GM18511 (cell line): ENCODE measurements at regions not wholly inside any gene's neighbourhood (a gene's known extent, or its start where the extent isn't known, plus 50 kb on each side); places are given as distances from the start of the nearest gene placed in this dataset.

Experiments used
- ATAC-seq: cut with Tn5 transposase; IDR thresholded peaks from one replicate; pipeline ENCODE4 v1.9.1; 2021; ENCODE audit warnings: mild to moderate bottlenecking, moderate library complexity; ENCODE audit not compliant: unreplicated experiment

GRCh38 chr6:98274691-98275090 lies 559.7 kb upstream of the POU3F2 start:
- ATAC-seq = no peak

GRCh38 chr6:98280492-98280891 lies 553.9 kb upstream of the POU3F2 start:
- ATAC-seq = no peak

DNA sequence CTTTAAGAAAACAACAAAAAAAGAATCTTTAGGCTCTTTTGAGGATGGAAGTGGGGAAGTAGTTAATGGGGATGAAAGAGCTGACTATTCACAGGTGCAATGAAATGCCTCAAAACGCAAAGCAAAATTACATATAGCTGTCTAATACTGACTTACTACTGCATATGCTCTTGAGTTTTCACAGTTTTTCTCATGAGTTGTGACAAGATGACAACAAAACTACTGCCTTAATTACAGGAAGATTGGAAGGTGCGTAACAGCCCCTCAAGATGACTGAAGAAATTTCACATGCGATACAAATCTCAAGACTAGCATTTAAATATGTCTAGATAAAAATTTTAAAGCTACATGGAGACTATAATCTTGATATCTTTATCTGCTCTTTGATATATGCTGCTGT lies 547.8 kb upstream of the POU3F2 start:
- ATAC-seq = no peak

DNA sequence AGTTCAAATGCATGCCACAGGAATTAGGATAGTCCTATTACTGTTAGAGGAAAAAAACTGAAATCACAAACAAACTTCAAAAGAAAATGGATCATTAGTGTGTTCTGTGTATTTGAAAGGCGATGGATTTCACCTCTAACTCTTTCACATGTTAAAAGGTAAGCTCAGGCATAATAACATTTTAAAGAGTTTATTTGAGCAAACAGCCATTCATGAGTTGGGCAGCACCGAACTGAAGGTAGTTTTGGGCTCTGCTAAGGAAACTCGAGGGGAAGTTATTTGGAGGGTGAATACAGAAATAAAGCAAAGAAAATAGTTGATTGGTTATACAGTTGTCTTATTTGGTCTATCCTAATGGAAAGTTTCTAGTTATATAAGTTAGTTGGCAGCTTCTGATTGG lies 546.5 kb upstream of the POU3F2 start:
- ATAC-seq = no peak

DNA sequence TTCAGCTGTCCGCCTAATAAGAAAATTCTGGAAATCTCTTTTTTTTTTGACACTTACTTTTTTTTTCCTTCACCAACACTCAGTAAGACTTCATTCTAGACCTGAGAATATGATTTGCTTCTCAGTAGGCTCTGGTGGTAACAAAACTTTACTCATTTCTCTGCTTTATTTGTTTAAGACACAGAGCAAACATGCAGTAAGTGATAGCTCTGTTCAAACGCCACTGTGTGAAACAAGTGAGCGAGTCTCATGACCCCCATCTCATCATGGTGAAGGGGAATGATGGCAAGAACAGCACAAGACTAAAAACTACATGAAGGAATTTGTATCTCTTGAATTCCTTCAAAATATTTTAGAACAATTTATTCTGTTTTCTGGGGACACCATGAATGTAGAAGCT lies 541.6 kb upstream of the POU3F2 start:
- ATAC-seq = no peak

- ATAC-seq = no peak
Measured at GRCh38 chr6:98295515-98296175, 538.7 kb upstream of the POU3F2 start.

DNA sequence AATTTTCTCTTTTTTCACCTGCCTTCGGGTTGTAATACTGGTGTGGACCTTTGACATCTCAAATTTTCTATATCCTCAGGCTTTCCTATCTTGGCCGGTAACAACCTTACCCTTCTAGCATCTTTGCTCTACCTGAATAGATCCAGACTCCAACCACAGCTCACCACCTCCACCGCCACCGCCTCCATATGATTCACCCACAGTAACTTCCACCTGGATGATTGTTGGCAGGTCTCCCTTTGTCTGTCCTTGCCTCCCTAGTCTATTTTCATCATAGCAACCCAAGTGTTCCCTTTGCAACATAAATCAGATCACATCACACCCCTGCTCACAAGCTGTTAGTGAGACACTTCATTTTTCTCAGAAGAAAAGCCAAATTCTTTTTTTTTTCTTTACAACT lies 525.8 kb upstream of the POU3F2 start:
- ATAC-seq = no peak

DNA sequence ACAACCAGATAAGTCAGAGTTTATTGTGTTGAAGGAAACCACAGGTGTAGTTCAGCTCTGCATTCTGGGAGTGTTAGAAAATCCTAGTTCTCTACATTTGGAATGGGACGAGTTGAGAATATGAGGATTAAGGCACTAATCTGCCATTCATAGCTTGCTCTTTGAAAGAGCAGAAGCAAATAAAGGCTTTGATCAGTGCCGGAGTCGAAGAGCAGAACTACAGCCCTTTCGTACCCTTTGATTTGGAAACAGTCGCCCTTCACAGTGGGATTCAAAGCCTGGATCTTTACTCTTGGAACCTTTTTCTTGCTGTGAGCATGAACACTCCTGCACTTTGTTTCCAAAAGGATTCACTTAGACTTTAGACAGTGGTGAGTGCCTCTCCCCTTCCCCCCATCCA lies 523.9 kb upstream of the POU3F2 start:
- no peak for ATAC-seq

DNA sequence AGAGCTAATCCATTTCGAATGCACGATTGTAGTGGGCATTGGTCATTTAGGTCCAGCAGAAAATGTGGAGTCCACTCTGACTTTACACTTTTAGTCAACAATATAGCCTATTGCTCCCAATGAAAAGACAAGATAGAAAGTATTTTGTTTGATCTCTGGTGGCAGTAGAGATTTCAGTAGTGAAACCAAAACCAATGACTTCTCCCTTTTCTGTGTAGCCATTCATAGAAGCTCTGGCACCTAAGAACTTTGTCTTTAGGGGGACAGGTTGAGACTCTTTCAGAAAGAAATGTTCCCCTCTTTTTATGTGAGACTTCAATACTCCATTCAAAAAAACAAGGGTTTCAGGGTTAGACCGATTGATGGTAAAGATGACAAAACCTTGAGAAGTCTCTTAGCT lies 510.8 kb upstream of the POU3F2 start:
- peak; percentile 96 for ATAC-seq

- ATAC-seq = no peak
Measured at GRCh38 chr6:98324446-98324845, 509.9 kb upstream of the POU3F2 start.

- no peak for ATAC-seq
Measured at GRCh38 chr6:98325366-98325765, 509.0 kb upstream of the POU3F2 start.

DNA sequence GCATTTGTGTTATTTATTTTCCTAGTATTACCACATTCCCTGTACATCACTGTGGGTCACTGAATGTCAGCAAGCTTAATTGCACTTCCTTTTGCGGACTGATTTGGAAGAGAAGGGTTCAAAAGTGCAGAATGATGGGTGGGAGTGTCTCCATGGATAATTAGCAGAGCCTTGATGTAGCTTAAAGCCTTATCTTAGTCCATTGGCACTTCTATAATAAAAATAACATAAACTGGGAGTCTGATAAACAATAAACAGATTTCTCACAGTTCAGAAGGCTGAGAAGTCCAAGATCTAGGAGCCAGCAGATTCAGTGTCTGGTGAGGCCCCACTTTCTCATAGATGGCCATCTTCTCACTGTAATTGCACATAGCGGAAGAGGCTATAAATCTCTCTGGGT lies 501.1 kb upstream of the POU3F2 start:
- ATAC-seq = no peak

GRCh38 chr6:98335594-98335993 lies 498.8 kb upstream of the POU3F2 start:
- ATAC-seq = no peak

GRCh38 chr6:98339506-98339905 lies 494.9 kb upstream of the POU3F2 start:
- ATAC-seq = no peak

GRCh38 chr6:98343004-98343403 lies 491.4 kb upstream of the POU3F2 start:
- ATAC-seq = no peak

DNA sequence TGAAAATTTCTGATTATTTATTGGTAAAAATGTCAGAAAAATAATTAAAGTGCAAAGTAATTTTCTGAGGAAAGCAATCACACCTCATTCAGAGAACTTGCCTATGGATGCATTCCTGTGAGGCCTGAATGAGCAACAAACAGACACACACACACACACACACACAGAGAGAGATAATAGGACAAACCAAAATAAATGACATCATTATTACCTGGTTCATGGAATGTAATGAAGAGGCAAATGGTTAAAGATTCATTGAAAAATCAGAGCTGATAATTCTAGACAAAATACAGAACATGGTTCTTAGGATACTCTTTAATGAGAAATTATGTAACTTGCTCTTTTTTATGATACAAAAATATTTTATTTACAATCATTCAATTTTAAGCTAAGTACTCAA lies 490.6 kb upstream of the POU3F2 start:
- no peak for ATAC-seq

DNA sequence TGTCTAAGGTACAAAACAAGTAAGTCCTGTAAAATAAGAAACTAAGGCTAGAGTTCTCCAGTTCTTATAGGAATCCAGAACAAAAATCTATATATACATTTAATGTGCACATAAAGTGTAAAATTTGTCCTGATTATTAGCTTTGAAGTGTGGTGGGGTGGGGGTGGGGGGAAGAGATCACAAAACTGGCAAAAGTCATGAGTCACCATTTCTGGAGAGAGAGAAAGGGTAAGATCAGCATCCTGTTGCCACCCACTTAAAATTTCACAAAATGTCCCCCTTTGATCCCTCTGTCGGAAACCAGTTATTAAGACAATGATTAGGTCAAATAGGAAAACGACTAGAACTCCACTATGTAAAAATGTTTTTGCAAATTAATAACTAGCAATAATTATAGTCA lies 482.0 kb upstream of the POU3F2 start:
- ATAC-seq = no peak

- no peak for ATAC-seq
Measured at GRCh38 chr6:98358173-98358572, 476.2 kb upstream of the POU3F2 start.

DNA sequence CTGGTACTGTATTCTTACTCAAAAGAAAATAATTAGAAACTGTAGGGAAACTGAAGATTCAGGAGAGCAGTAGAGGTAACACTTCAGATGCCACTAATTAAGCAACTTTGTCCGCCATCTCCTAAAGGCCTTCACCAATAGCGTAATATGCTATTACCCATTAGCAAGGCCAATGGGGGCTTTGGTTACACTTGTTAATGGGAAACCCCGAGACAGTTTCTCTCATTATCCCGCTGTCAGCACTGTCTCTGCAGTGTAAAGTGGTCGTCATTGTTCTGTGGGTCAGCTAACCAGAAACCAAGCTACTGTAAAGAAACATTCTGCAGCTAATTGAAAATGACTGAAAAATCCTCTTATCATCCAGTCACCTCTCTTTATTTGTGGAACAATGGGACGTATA lies 468.0 kb upstream of the POU3F2 start:
- ATAC-seq = no peak

- no peak for ATAC-seq
Measured at GRCh38 chr6:98380589-98380988, 453.8 kb upstream of the POU3F2 start.

- ATAC-seq = no peak
Measured at GRCh38 chr6:98382246-98382645, 452.1 kb upstream of the POU3F2 start.

- no peak for ATAC-seq
Measured at GRCh38 chr6:98384334-98384733, 450.0 kb upstream of the POU3F2 start.

DNA sequence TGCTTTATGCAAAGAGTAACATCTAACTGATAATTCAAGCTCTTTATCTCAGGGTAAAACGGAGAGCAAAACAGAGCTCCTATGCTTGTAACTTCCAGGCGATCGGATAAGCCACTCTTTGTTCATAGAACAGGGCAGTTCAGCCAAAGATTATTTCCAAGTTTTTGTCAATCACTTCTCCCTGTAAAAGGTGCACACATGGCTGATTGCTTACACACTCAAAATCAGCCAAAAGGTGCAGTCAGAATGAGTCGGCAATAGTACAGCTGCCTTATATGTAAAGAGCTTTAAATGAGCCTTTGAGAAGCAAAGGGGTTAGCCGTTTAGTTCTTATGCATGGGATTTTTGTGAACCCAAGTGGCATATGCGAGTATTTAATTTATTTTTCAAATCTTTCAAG lies 449.6 kb upstream of the POU3F2 start:
- no peak for ATAC-seq
